HG03280 (cell line): ENCODE measurements at regions not wholly inside any gene's neighbourhood (a gene's known extent, or its start where the extent isn't known, plus 50 kb on each side); places are given as distances from the start of the nearest gene placed in this dataset.

Source experiments
- ATAC-seq: cut with Tn5 transposase; IDR thresholded peaks from one replicate; pipeline ENCODE4 v1.9.1; 2021; ENCODE audit warnings: mild to moderate bottlenecking, moderate library complexity; ENCODE audit not compliant: unreplicated experiment

GRCh38 chr4:106687026-106687425 lies 318.4 kb upstream of the GIMD1 start:
- no peak for ATAC-seq

- no peak for ATAC-seq
Observed at GRCh38 chr4:106681381-106681921, 312.9 kb upstream of the GIMD1 start.

GRCh38 chr4:106679063-106679462 lies 310.5 kb upstream of the GIMD1 start:
- ATAC-seq = no peak

GRCh38 chr4:106677213-106677612 lies 308.6 kb upstream of the GIMD1 start:
- no peak for ATAC-seq

GRCh38 chr4:106676173-106676921 lies 307.8 kb upstream of the GIMD1 start:
- ATAC-seq = no peak

GRCh38 chr4:106671716-106672115 lies 303.1 kb upstream of the GIMD1 start:
- no peak for ATAC-seq

GRCh38 chr4:106670976-106671375 lies 302.4 kb upstream of the GIMD1 start:
- ATAC-seq = no peak

- ATAC-seq = no peak
Observed at GRCh38 chr4:106659371-106659770, 290.8 kb upstream of the GIMD1 start.

- no peak for ATAC-seq
Observed at GRCh38 chr4:106652095-106652494, 283.5 kb upstream of the GIMD1 start.

- no peak for ATAC-seq
Observed at GRCh38 chr4:106650701-106651100, 282.1 kb upstream of the GIMD1 start.

GRCh38 chr4:106647451-106647850 lies 278.9 kb upstream of the GIMD1 start:
- ATAC-seq = no peak

GRCh38 chr4:106629268-106629625 lies 260.7 kb upstream of the GIMD1 start:
- no peak for ATAC-seq

- no peak for ATAC-seq
Observed at GRCh38 chr4:106628586-106629267, 260.1 kb upstream of the GIMD1 start.

GRCh38 chr4:106627051-106627450 lies 258.5 kb upstream of the GIMD1 start:
- no peak for ATAC-seq

GRCh38 chr4:106624671-106625070 lies 256.1 kb upstream of the GIMD1 start:
- no peak for ATAC-seq

- ATAC-seq = no peak
Observed at GRCh38 chr4:106618956-106619355, 250.4 kb upstream of the GIMD1 start.

GRCh38 chr4:106615961-106616360 lies 247.4 kb upstream of the GIMD1 start:
- no peak for ATAC-seq

- no peak for ATAC-seq
Observed at GRCh38 chr4:106615410-106615945, 246.9 kb upstream of the GIMD1 start.

- ATAC-seq = no peak
Observed at GRCh38 chr4:106614441-106614840, 245.9 kb upstream of the GIMD1 start.

- no peak for ATAC-seq
Observed at GRCh38 chr4:106609917-106610316, 241.3 kb upstream of the GIMD1 start.

- no peak for ATAC-seq
Observed at GRCh38 chr4:106607558-106607957, 239.0 kb upstream of the GIMD1 start.
